GM12874 (cell line): ENCODE measurements at regions not wholly inside any gene's neighbourhood (a gene's known extent, or its start where the extent isn't known, plus 50 kb on each side); places are given as distances from the start of the nearest gene placed in this dataset.

Experiments used
- CTCF ChIP-seq: IDR thresholded peaks from 2 replicates; pipeline ENCODE4 v1.5.1; 2011; ENCODE audit warnings: low read depth, mild to moderate bottlenecking, control low read depth, low read length, moderate library complexity; ENCODE audit not compliant: insufficient read depth

DNA sequence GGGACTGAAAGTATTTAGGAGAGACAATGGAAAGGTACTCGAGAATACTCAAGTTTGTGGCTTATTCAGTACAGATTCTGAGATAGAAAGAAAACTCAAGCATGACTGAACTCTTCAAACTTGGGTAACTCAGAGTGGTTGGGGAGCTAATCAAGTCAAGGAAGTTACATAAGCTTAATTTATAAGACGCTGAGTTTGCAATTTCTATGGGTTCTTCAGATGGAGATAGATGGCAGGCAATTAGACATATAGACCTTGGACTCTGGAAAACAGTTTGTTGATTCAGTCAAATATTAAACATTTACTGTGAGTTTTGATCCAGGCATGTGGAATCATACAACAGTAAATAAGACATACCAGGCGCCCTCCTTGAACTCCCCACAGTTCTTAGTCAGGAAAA, 1749.9 kb upstream of the TENM3 start:
- TF ChIP-seq CTCF = no peak

GRCh38 chr4:180500154-180500553, 1743.0 kb upstream of the TENM3 start:
- TF ChIP-seq CTCF = no peak

- TF ChIP-seq CTCF = no peak
Measured at GRCh38 chr4:180512801-180513475, 1730.3 kb upstream of the TENM3 start.

GRCh38 chr4:180518906-180519305, 1724.3 kb upstream of the TENM3 start:
- no peak for TF ChIP-seq CTCF

DNA sequence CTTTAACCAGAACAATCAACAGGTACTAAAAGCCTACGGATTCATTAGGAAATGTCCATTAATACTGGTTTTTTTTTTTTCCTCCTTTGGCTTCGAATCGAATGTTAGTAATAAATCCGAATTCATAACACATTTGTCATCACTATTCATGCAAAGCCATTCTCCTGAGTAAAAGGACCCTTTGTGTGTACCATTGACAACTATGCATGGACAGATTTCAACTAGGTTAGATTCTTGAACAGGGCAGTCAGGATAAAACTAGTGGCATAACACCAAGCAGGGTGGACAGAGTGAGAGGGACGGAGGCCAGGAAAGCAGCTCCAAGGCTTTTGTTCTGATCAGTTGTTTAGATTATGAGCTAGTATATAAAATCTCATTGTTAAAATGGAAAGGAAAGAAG, 1722.0 kb upstream of the TENM3 start:
- no peak for TF ChIP-seq CTCF

DNA sequence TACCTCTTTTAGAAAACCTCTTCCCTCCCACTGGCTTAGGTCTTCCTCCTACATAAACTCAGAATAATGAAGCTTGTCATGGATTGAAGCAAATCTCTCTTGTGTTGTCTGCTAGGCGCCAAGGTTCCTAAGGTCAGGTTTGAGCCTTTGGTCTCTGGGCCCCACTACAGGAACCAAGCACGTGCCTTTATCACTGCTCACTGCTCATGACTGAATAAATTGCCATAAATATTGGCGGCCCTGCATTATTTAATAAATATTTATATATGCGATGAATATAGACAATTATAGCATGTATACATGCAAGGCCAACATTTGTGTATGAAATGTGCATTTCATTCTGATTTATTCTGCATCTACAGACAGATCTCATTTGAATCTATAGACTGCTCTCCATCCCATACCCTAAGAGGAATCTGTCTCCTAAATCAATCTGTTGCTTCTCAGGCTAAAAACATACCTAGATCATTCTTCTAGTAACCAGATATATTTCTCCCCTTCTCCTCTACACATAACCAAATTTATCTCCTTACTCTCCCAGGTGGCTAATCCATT, 1717.6 kb upstream of the TENM3 start:
- TF ChIP-seq CTCF = no peak

- TF ChIP-seq CTCF = no peak
Measured at GRCh38 chr4:180528003-180528402, 1715.2 kb upstream of the TENM3 start.

GRCh38 chr4:180530787-180531186, 1712.4 kb upstream of the TENM3 start:
- TF ChIP-seq CTCF = no peak
